ENCODE measurements at regions not wholly inside any gene's neighbourhood (a gene's known extent, or its start where the extent isn't known, plus 50 kb on each side); places are given as distances from the start of the nearest gene placed in this dataset.

DNA sequence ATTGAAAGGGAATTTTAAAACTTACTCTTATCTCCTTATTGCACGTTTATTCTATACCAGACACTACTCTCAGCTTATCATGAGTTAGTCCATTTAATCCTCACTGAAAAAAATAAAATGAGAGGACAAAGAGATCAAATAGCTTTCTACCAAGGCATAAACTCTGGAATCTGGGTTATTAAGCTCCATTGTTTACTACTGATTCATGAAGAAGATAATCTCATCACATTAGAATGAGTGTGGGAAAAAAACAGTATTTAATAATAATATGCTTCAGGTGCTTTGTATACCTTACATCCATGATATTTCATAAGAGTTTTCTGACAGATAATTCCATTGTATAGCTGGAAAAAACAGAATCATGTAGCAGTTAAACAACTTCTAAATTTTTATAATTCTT lies 1092.6 kb downstream of the TECRL start:
- TF ChIP-seq POLR2A (IDR thresholded peaks at IDR 0.05; ENCODE audit: low read depth, low read length) (no peak), TAF1 (IDR thresholded peaks at IDR 0.05; ENCODE audit: borderline replicate concordance, low read depth, low read length) (no peak)
